GM18951 (cell line): ENCODE measurements at regions not wholly inside any gene's neighbourhood (a gene's known extent, or its start where the extent isn't known, plus 50 kb on each side); places are given as distances from the start of the nearest gene placed in this dataset.

Source experiments
- POLR2A ChIP-seq: IDR thresholded peaks from 4 replicates; pipeline ENCODE4 v1.6.1; 2011; ENCODE audit warnings: mild to moderate bottlenecking; ENCODE audit not compliant: insufficient read length, insufficient read depth; ENCODE audit errors: extremely low read depth
- in situ Hi-C: fragments of 300-500 bp; cut with MboI; formaldehyde crosslinking; loops from one replicate; pipeline ENCODE4 v1.12.0; 2022; ENCODE audit warnings: low sequenced_read_pairs, mixed read lengths, inconsistent platforms; ENCODE audit not compliant: unreplicated experiment

- in situ Hi-C loops, result no loop called here
- no peak for TF ChIP-seq POLR2A
These were observed 1135.0 kb upstream of the TENM3 start for GRCh38 chr4:181108237-181108636.

- TF ChIP-seq POLR2A, result no peak
- in situ Hi-C loops, result no loop called here
These were observed 1124.0 kb upstream of the TENM3 start for GRCh38 chr4:181119186-181119585.

- TF ChIP-seq POLR2A, result no peak
- in situ Hi-C loops, result no loop called here
These were observed 1121.5 kb upstream of the TENM3 start for GRCh38 chr4:181121733-181122132.

- no peak for TF ChIP-seq POLR2A
- in situ Hi-C loops, result loop anchor here (25.0 kb wide), 1 partner anchor 410 kb away; no protein-coding TSS in a partner anchor
These were observed 1116.0 kb upstream of the TENM3 start for GRCh38 chr4:181127171-181127570.

GRCh38 chr4:181130317-181130716 is 1112.9 kb upstream of the TENM3 start:
- in situ Hi-C loops, result loop anchor here (25.0 kb wide), 1 partner anchor 407 kb away; no protein-coding TSS in a partner anchor

GRCh38 chr4:181137351-181137750 is 1105.9 kb upstream of the TENM3 start:
- in situ Hi-C loops, result loop anchor here (25.0 kb wide), 1 partner anchor 400 kb away; no protein-coding TSS in a partner anchor
- TF ChIP-seq POLR2A, result no peak

GRCh38 chr4:181138116-181138515 is 1105.1 kb upstream of the TENM3 start:
- in situ Hi-C loops, result loop anchor here (25.0 kb wide), 1 partner anchor 399 kb away; no protein-coding TSS in a partner anchor
- TF ChIP-seq POLR2A, result no peak

GRCh38 chr4:181140037-181140603 is 1103.1 kb upstream of the TENM3 start:
- in situ Hi-C loops, result loop anchor here (25.0 kb wide), 1 partner anchor 397 kb away; no protein-coding TSS in a partner anchor
- TF ChIP-seq POLR2A, result no peak

- in situ Hi-C loops, result loop anchor here (25.0 kb wide), 1 partner anchor 394 kb away; no protein-coding TSS in a partner anchor
- TF ChIP-seq POLR2A, result no peak
These were observed 1099.8 kb upstream of the TENM3 start for GRCh38 chr4:181143250-181143854.

- TF ChIP-seq POLR2A, result no peak
- in situ Hi-C loops, result loop anchor here (25.0 kb wide), 1 partner anchor 391 kb away; no protein-coding TSS in a partner anchor
These were observed 1097.2 kb upstream of the TENM3 start for GRCh38 chr4:181146051-181146450.

GRCh38 chr4:181147416-181147951 is 1095.7 kb upstream of the TENM3 start:
- in situ Hi-C loops, result loop anchor here (25.0 kb wide), 1 partner anchor 390 kb away; no protein-coding TSS in a partner anchor
- no peak for TF ChIP-seq POLR2A

- in situ Hi-C loops, result loop anchor here (25.0 kb wide), 1 partner anchor 389 kb away; no protein-coding TSS in a partner anchor
- no peak for TF ChIP-seq POLR2A
These were observed 1094.7 kb upstream of the TENM3 start for GRCh38 chr4:181148470-181148869.

GRCh38 chr4:181150191-181150590 is 1093.0 kb upstream of the TENM3 start:
- in situ Hi-C loops, result no loop called here
- no peak for TF ChIP-seq POLR2A

- TF ChIP-seq POLR2A, result no peak
- in situ Hi-C loops, result no loop called here
These were observed 1091.3 kb upstream of the TENM3 start for GRCh38 chr4:181151856-181152255.
